Inflammatory macrophage (primary cell): ENCODE measurements at regions not wholly inside any gene's neighbourhood (a gene's known extent, or its start where the extent isn't known, plus 50 kb on each side); places are given as distances from the start of the nearest gene placed in this dataset.

ENCODE experiments used
- DNase-seq, 2 donors: peaks; one replicate each; pipeline ENCODE4 v3.0.0-alpha.2; 2020 to 2022

GRCh38 chr3:41117398-41117870 lies 81.9 kb upstream of the CTNNB1 start:
- peak; percentile 100 for DNase-seq

DNA sequence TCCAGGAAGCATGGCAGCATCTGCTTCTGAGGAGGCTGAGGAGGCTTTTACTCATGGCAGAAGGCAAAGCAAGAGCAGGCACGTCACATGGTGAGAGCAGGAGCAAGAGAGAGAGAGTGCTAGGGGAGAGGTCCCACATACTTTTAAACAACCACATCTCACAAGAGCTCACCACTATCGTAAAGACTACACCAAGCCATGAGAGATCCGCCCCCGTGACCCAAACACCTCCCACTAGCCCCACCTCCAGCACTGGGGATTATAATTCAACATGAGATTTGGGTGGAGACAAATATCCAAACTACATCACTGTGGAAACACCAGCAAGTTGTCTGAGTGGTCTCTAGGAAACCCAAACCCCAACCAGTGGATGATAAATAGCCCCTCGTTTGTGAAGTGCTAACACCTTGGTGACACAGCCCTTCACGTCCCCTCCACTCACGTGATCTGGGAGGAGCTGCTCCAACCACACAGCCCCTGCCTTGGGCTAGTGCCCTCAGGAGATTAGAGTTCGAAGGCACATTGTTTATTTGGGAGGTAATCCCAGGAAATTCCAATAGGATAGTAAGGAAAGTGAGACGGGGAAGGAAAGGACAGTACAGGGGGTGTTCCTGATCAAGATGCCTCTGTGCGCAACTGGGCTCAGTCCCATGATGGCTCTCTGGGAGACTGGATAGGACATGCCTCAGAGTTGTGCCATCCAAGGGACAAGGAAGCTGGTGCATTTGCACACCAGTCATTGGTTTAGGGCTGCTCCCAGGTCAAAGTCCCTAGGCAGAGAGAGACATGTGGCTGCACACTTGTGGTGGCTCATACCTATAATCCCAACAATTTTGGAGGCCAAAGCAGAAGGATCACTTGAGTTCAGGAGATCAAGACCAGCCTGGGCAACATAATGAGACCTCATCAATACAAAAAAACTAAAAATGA lies 80.6 kb upstream of the CTNNB1 start:
- no peak for DNase-seq

- peak; percentile 23 to 54 for DNase-seq
Measured at GRCh38 chr3:41120460-41120859, 78.8 kb upstream of the CTNNB1 start.

DNA sequence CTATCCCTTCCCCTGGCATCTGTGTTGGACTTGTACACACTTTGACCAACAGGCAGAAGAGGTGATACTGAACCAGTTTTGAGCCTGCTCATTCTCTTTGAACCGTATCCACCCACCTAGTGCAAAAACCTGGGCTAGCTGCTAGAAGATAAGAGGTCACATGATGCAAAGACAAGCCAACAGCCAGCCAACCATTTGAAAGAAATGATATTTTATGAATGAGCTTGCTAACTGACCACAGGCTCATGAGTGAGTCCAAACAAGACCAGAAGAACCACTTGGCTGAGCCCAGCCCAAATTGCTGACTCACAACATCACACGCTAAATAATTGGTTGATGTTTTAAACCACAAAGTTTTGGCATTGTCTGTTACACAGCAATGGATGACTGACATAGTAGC lies 74.0 kb upstream of the CTNNB1 start:
- no peak for DNase-seq

GRCh38 chr3:41126472-41126871 lies 72.8 kb upstream of the CTNNB1 start:
- DNase-seq = no peak

GRCh38 chr3:41126961-41127360 lies 72.3 kb upstream of the CTNNB1 start:
- DNase-seq = no peak

GRCh38 chr3:41127414-41127813 lies 71.9 kb upstream of the CTNNB1 start:
- DNase-seq = no peak

DNA sequence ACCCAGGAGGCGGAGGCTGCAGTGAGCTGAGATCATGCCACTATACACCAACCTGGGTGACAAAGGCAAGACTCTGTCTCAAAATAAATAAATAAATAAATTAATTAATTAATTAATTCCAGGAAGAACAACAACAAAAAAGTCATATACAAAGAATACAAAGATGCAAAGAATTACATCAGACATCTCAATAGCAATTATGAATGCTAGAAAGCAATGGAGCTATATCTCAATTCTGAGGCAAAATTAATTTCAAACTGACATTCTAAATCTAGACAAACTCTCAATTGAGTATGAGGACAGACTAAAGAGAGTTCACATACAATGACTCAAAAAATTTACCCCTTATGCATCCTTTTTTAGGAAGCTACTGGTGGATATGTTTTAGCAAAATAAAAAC lies 69.6 kb upstream of the CTNNB1 start:
- DNase-seq = no peak

DNA sequence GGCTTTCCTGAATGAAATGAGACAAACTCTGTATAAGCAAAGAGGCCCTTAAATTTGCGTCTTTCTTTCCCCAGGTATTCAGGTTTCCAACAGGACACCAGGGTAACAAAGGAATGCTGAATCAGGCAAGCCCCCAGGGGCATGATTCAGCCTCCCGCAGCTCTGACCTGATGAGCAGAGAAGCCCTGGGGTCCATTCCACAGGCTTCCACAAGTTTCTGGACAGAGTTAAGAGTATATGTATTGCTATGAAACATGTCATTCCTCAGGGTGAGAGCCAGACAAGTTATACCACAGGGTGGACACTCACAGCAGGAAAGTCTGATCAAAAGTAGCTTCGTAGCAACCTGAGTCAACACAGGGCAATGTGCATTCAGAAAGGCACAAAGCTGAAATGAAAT lies 68.1 kb upstream of the CTNNB1 start:
- DNase-seq = no peak

DNA sequence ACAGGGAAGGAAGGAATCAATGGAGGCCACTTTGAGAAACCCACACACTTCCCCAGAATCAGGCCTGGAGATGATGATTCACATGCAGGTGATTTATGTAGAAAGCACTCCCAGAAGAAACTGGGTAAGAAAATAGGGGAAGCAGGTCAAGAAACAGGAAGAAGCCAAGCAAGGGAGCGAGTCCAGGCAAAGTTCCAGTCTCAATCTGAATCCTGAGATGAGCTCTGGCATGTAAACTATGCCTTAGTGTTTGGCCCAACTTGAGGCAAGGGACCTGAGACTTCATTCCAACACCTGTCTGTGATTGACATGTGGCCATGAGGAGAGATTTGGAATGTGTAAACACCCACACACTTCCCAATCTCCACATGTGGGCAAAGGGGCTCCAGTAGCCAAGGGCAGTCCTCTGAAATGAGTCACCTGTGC lies 61.6 kb upstream of the CTNNB1 start:
- peak; percentile 87 to 91 for DNase-seq

DNA sequence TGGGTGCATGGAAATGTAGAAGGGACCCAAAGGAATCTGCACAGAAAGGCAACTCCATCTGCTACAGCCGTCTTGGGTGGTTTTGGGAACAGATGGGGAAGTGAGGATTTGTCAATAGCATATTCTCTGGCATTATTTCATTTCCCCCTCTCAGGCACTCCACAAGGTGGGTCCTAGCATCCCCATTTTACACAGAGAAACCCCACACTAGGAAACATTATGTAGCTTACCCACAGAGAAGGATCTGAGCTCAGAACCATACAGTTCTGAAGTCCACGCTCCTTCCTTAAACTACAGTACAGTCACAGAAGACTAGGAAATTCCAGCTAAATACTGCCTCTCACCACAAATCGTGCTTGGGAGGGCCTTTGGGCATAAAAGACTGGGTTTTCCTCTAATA lies 61.2 kb upstream of the CTNNB1 start:
- DNase-seq = peak; percentile 49 to 51

DNA sequence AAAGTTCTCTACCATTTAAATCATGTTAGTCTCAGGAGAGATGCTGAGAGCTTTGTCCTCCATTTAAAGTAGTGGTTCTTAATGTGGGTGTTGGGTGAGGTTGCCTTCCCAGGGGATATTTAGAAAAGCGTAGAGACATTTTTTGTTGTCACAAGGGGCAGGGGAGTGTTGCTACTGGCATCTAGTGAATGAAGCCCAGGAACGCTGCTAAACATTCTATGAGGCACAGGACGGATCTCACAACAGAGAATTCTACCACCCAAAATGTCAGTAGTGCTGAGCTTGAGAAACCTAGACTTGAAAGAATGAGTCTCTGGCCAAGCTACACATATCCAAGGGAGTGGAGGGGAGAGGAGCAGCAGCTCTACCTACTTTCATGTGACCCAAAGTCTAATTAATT lies 60.7 kb upstream of the CTNNB1 start:
- no peak for DNase-seq

- DNase-seq = no peak
Measured at GRCh38 chr3:41140242-41140641, 59.1 kb upstream of the CTNNB1 start.

GRCh38 chr3:41141433-41142167 lies 57.7 kb upstream of the CTNNB1 start:
- DNase-seq = no peak

DNA sequence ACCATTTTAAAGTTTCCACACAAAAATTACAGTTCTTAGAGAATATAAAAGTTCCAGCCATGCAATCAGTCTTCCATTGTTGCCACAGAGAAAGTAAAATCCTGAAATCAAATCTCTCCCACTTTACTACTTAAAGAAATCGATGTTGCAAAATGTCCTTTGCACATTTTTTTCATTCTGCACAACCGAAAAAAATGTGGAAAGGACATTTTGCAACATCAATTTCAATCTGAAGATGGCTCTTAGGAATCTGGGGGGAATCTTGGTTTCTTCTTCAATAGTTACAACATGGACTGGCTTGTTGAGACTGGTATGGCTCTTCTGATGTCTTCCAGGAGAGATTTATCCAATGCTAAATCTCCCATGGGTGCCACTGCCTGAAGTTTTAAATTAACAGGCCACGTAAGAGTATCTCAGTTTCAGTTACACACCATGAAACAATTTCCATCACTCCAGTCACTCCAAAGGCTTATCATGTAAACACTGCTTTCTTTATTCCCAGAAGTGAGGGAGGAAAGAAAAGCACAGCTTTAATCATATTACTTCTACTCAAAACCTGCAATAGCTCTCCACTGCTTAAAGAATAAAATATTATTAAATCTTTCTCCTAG lies 55.8 kb upstream of the CTNNB1 start:
- no peak for DNase-seq

- DNase-seq = no peak
Measured at GRCh38 chr3:41144631-41145030, 54.7 kb upstream of the CTNNB1 start.

DNA sequence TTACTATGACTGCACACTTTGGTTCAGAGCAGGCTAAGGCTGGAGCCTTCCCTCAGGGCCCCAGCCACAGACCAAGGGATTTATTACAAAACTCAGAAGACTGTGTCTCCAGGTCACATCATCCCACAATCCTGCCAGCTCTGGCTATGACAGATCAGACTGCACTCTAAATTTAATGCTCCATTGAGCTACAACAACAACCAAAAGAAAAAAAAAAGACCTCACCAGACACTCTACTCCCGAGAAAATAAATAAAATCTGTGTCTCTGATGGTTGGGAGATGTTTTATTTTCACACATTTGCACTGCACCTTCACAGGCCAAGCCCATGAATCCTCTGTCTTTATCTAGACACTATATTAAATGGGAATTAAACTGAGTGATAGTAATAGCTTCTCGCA lies 50.8 kb upstream of the CTNNB1 start:
- no peak for DNase-seq

GRCh38 chr3:41148901-41149300 lies 50.4 kb upstream of the CTNNB1 start:
- no peak for DNase-seq
